GM12878 (cell line): ENCODE measurements at regions not wholly inside any gene's neighbourhood (a gene's known extent, or its start where the extent isn't known, plus 50 kb on each side); places are given as distances from the start of the nearest gene placed in this dataset.

Experiments
- ATAC-seq: fragments of 200-7000 bp; cut with Tn5 transposase; 3 replicates; pipeline ENCODE4 v1.9.1; 2020; ENCODE audit warnings: mild to moderate bottlenecking, moderate library complexity
- BruUV-seq: library from RNA; stranded (reverse); fragments of 400-500 nt; replicated peaks from 2 replicates; lab custom pipeline; 2021; lab: Mats Ljungman, UMichigan
- CTCF ChIA-PET: fragments of 300-600 bp; sonication (Branson Sonifier 250); formaldehyde crosslinking; extraction: SDS; loops from one replicate; lab custom pipeline; 2021; ENCODE audit warnings: inconsistent platforms; lab: Yijun Ruan, JAX
- POLR2A ChIA-PET: fragments of 350-600 bp; formaldehyde crosslinking; extraction: SDS; loops from one replicate; lab custom pipeline; 2021; ENCODE audit warnings: inconsistent platforms; lab: Charles Lee
- RAD21 ChIA-PET: fragments of 300-600 bp; sonication (Branson Sonifier 250); formaldehyde crosslinking; loops from one replicate; lab custom pipeline; 2023; ENCODE audit warnings: antibody characterized with exemption; ENCODE audit not compliant: unreplicated experiment; lab: Charles Lee
- SMC1A ChIA-PET: fragments of 300-600 bp; sonication (Branson Sonifier 250); formaldehyde crosslinking; loops from one replicate; lab custom pipeline; 2023; ENCODE audit not compliant: unreplicated experiment, uncharacterized antibody; lab: Charles Lee
- DNase-seq: peaks from one replicate; pipeline ENCODE4 v3.0.0-alpha.2; 2011; ENCODE audit warnings: low read depth, low spot score
- FAIRE-seq: peaks from 3 replicates; lab custom pipeline; 2011; peaks lifted over from hg19 to GRCh38; lab: Jason Lieb, UNC
- H2AFZ ChIP-seq: 2 replicates; pipeline ENCODE4 v1.6.0; 2011; ENCODE audit warnings: low read depth, low read length, control low read depth; ENCODE audit not compliant: control insufficient read depth
- H3K27ac ChIP-seq: 2 replicates; pipeline ENCODE4 v1.5.1; 2011; ENCODE audit warnings: control low read depth; ENCODE audit not compliant: control insufficient read depth, insufficient read depth
- H3K27me3 ChIP-seq, 2 experiments: replicated peaks in 1 of 2; 2 replicates each; pipeline versions ENCODE4 v1.6.0 to v1.6.1; 2011; ENCODE audit warnings: low read length in 1 of 2; ENCODE audit not compliant: control insufficient read depth in 2 of 2, insufficient read depth in 2 of 2
- H3K36me3 ChIP-seq, 2 experiments: 2 replicates each; pipeline ENCODE4 v1.5.1; 2011; ENCODE audit warnings: low read length in 1 of 2; ENCODE audit not compliant: control insufficient read depth in 2 of 2, insufficient read depth in 2 of 2
- H3K4me1 ChIP-seq: 2 replicates; pipeline ENCODE4 v1.6.1; 2011; ENCODE audit warnings: mild to moderate bottlenecking, low read length, moderate library complexity, mixed read lengths; ENCODE audit not compliant: control insufficient read depth, insufficient read depth
- H3K4me2 ChIP-seq: 2 replicates; pipeline ENCODE4 v1.6.0; 2011; ENCODE audit warnings: control low read depth; ENCODE audit not compliant: control insufficient read depth, insufficient read depth
- H3K4me3 ChIP-seq: fragments of 200-600 bp; sonication (generic); 2 replicates; pipeline ENCODE4 v1.5.1; 2016
- H3K79me2 ChIP-seq: 2 replicates; pipeline ENCODE4 v1.6.0; 2011; ENCODE audit warnings: low read length; ENCODE audit not compliant: control insufficient read depth, insufficient read depth
- H3K9ac ChIP-seq: 2 replicates; pipeline ENCODE4 v1.8.0; 2011; ENCODE audit warnings: low read length, control low read depth, mixed read lengths; ENCODE audit not compliant: control insufficient read depth, insufficient read depth
- H3K9me3 ChIP-seq: replicated peaks from 3 replicates; pipeline ENCODE4 v1.5.1; 2011; ENCODE audit warnings: mild to moderate bottlenecking, low read length; ENCODE audit not compliant: control insufficient read depth, insufficient read depth
- H4K20me1 ChIP-seq: 2 replicates; pipeline ENCODE4 v1.6.0; 2011; ENCODE audit not compliant: control insufficient read depth, insufficient read depth
- MTA2 ChIP-seq: fragments of 450-650 bp; IDR thresholded peaks from 2 replicates; pipeline ENCODE4 v1.6.1; 2016; ENCODE audit warnings: low read depth, mild to moderate bottlenecking, moderate library complexity
- SMAD5 ChIP-seq: IDR thresholded peaks from 2 replicates; pipeline ENCODE4 v1.6.1; 2016; ENCODE audit warnings: antibody characterized with exemption, low read depth
- SP1 ChIP-seq: IDR thresholded peaks from one replicate; pipeline ENCODE4 v1.6.1; 2011; ENCODE audit warnings: low read depth, low read length
- TBL1XR1 ChIP-seq: IDR thresholded peaks from 2 replicates; pipeline ENCODE4 v1.6.1; 2012; ENCODE audit warnings: low read depth, low read length, improper control_type of control experiment
- WGBS: methylation state at CpG from one replicate; pipeline ENCODE4 v1.1.6; 2016; ENCODE audit warnings: low lambda C conversion rate; ENCODE audit not compliant: insufficient replicate concordance, insufficient coverage; ENCODE audit errors: missing lambda C conversion rate; 5-methylcytosine and 5-hydroxymethylcytosine counted together
- in situ Hi-C: fragments of 300-500 bp; cut with MboI; formaldehyde crosslinking; loops from 9 replicates; pipeline ENCODE4 v1.14.3; 2018; ENCODE audit warnings: mixed read lengths
- intact Hi-C: fragments of 100-400 bp; cut with micrococcal nuclease; formaldehyde crosslinking; loops from one replicate; pipeline ENCODE4 v1.14.2; 2022; ENCODE audit not compliant: unreplicated experiment
- TF ChIP-seq, protein P1 (sequence below): fragments of 450-650 bp; formaldehyde crosslinking; IDR thresholded peaks from 2 replicates; pipeline ENCODE4 v1.4.0; 2022; ENCODE audit warnings: mild to moderate bottlenecking, moderate library complexity

DNA sequence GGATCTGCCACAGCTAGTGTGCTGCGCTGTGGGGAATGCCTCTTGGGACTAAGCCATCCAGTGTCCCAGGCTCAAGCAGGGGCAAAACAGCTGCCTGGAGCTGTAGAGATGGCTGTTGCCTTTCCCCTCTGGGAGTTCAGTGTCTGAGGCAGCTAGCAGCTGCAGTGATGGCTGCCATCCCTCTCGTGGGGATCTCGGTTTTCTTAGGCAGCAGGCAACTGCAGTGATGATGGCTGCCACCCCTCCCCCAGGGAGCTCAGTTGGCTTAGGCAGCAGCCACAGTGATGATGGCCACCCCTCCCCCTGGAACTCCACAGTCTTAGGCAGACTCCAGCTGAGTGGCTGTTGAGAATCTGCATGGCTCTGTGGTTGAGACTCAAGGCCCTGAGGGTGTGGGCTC is 1389.2 kb upstream of the NUDT12 start:
- Histone ChIP-seq H3K4me2 (no peak overlapping the region), H3K27me3 (no peaks in the 10 kb centered on the region), H2AFZ (no peak overlapping the region), H3K9ac (no peak overlapping the region), H3K4me3 (no peak overlapping the region), H3K27ac (no peak overlapping the region), H3K9me3 (no peaks in the 10 kb centered on the region), H3K79me2 (no peaks in the 10 kb centered on the region), H4K20me1 (no peaks in the 10 kb centered on the region), H3K4me1 (no peaks in the 10 kb centered on the region), H3K36me3 (no peaks in the 10 kb centered on the region)
- ChIA-PET SMC1A (no interaction called here), CTCF (no interaction called here), POLR2A (no interaction called here), RAD21 (no interaction called here)
- BruUV-seq, result no TSS peak
- DNase-seq, result no peak
- intact Hi-C loops (no loop called here), in situ Hi-C loops (no loop called here)
- WGBS, result 6% methylated on average over 3 of the region's 3 CpGs
- no peak for FAIRE-seq
- TF ChIP-seq SP1 (no peak), SMAD5 (no peak), TBL1XR1 (no peak)
- no peak for ATAC-seq

DNA sequence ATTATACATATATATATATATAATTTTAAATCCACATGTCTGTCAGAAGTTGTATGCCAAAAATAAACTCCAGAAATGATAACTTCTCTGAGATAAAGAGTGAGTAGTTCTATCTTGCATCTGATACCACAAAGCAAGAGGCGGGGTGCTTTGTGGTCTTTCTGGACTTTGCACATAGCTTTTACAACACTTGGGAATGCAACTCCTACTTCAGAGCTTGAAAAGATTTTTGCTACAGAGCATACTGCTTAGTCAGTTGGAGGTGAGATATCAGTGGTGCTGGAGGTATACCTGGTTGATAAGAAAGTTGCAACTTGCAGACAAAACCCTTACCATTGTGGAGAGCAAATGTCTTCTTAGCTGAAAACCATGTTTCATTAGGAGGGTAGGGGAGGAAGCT is 1384.5 kb upstream of the NUDT12 start:
- no peaks in the 10 kb centered on the region for H3K9me3 ChIP-seq
- H2AFZ ChIP-seq, result no peak overlapping the region
- H3K27me3 ChIP-seq, result no peaks in the 10 kb centered on the region
- H3K9ac ChIP-seq, result no peak overlapping the region
- H3K4me1 ChIP-seq, result no peaks in the 10 kb centered on the region
- ATAC-seq, result no peak
- intact Hi-C loops, result no loop called here
- in situ Hi-C loops, result no loop called here
- ChIA-PET RAD21 (no interaction called here), CTCF (no interaction called here)
- DNase-seq, result no peak
- BruUV-seq, result no TSS peak
- H3K27ac ChIP-seq, result no peak overlapping the region
- TF ChIP-seq, protein P1, sequence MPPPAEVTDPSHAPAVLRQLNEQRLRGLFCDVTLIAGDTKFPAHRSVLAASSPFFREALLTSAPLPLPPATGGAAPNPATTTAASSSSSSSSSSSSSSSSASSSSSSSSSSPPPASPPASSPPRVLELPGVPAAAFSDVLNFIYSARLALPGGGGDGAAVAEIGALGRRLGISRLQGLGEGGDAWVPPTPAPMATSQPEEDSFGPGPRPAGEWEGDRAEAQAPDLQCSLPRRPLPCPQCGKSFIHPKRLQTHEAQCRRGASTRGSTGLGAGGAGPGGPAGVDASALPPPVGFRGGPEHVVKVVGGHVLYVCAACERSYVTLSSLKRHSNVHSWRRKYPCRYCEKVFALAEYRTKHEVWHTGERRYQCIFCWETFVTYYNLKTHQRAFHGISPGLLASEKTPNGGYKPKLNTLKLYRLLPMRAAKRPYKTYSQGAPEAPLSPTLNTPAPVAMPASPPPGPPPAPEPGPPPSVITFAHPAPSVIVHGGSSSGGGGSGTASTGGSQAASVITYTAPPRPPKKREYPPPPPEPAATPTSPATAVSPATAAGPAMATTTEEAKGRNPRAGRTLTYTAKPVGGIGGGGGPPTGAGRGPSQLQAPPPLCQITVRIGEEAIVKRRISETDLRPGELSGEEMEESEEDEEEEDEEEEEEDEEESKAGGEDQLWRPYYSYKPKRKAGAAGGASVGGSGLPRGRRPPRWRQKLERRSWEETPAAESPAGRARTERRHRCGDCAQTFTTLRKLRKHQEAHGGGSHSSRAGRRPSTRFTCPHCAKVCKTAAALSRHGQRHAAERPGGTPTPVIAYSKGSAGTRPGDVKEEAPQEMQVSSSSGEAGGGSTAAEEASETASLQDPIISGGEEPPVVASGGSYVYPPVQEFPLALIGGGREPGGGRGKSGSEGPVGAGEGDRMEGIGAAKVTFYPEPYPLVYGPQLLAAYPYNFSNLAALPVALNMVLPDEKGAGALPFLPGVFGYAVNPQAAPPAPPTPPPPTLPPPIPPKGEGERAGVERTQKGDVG, result no peak
- TF ChIP-seq MTA2, result no peak
- TF ChIP-seq, all 136 proteins: peak for 0
- H3K79me2 ChIP-seq, result no peaks in the 10 kb centered on the region
- WGBS, result 64% methylated on average over 1 of the region's 1 CpG
- no peaks in the 10 kb centered on the region for H3K36me3 ChIP-seq
- ChIA-PET POLR2A (no interaction called here), SMC1A (interaction anchor here (0.6 kb wide), 1 partner anchor 1590 kb away, joined by 3 read pairs; no protein-coding TSS in a partner anchor)
- no peak overlapping the region for H3K4me3 ChIP-seq
- H4K20me1 ChIP-seq, result no peaks in the 10 kb centered on the region
- no peak overlapping the region for H3K4me2 ChIP-seq
- FAIRE-seq, result no peak
